CD4-positive, alpha-beta T cell (primary cell): ENCODE measurements at regions not wholly inside any gene's neighbourhood (a gene's known extent, or its start where the extent isn't known, plus 50 kb on each side); places are given as distances from the start of the nearest gene placed in this dataset.

Experiments used
- ATAC-seq: fragments of 200-7000 bp; cut with Tn5 transposase; one replicate; pipeline ENCODE4 v1.10.0; 2022; ENCODE audit warnings: mild to moderate bottlenecking; ENCODE audit not compliant: poor library complexity
- CTCF ChIA-PET: fragments of 350-600 bp; sonication (Branson Sonifier 250); formaldehyde crosslinking; loops from one replicate; lab custom pipeline; 2021; ENCODE audit warnings: antibody characterized with exemption, inconsistent platforms; lab: Charles Lee
- POLR2A ChIA-PET: fragments of 350-600 bp; sonication (Branson Sonifier 250); formaldehyde crosslinking; loops from one replicate; lab custom pipeline; 2021; ENCODE audit warnings: antibody characterized with exemption, inconsistent platforms; lab: Charles Lee
- DNase-seq, 14 experiments: peaks; one replicate each; pipeline ENCODE4 v3.0.0-alpha.2; 2013 to 2020; ENCODE audit warnings: mixed read lengths in 2 of 14
- H3K27ac ChIP-seq, 2 donors: one replicate each; pipeline versions ENCODE4 v1.5.1 to v1.7.0; 2013; ENCODE audit warnings: low read length in 2 of 2, low read depth in 1 of 2, mild to moderate bottlenecking in 1 of 2
- H3K27me3 ChIP-seq, 2 experiments: 1 replicate in 1 of 2; 2 replicates in 1 of 2; pipeline versions ENCODE4 v1.6.1 to v1.7.0; 2013; ENCODE audit warnings: low read length in 2 of 2, control low read depth in 1 of 2, mild to moderate bottlenecking in 1 of 2, moderate library complexity in 1 of 2; ENCODE audit not compliant: insufficient read depth in 2 of 2, control insufficient read depth in 1 of 2
- H3K36me3 ChIP-seq: one replicate; pipeline ENCODE4 v1.6.1; 2013; ENCODE audit warnings: low read length, control low read depth; ENCODE audit not compliant: insufficient read depth
- H3K4me1 ChIP-seq: one replicate; pipeline ENCODE4 v1.6.1; 2013; ENCODE audit warnings: low read length, control low read depth; ENCODE audit not compliant: insufficient read depth
- H3K4me3 ChIP-seq: one replicate; pipeline ENCODE4 v1.5.1; 2013; ENCODE audit warnings: mild to moderate bottlenecking, low read length, moderate library complexity
- H3K9me3 ChIP-seq, 2 experiments: 1 replicate in 1 of 2; 2 replicates in 1 of 2; pipeline versions ENCODE4 v1.6.1 to v1.7.0; 2013; ENCODE audit warnings: low read length in 2 of 2, mild to moderate bottlenecking in 2 of 2, control low read depth in 1 of 2, moderate library complexity in 1 of 2; ENCODE audit not compliant: control insufficient read depth in 1 of 2, insufficient read depth in 1 of 2
- H3K27ac Mint-ChIP-seq: one replicate; pipeline ENCODE4 v1.8.0; 2020; ENCODE audit warnings: mixed read lengths
- H3K27me3 Mint-ChIP-seq: one replicate; pipeline ENCODE4 v1.8.0; 2021; ENCODE audit warnings: mixed read lengths
- H3K36me3 Mint-ChIP-seq: one replicate; pipeline ENCODE4 v1.8.0; 2021; ENCODE audit warnings: low read depth, mixed read lengths
- H3K4me1 Mint-ChIP-seq: one replicate; pipeline ENCODE4 v1.8.0; 2021; ENCODE audit warnings: low read depth, mixed read lengths
- H3K4me3 Mint-ChIP-seq: one replicate; pipeline ENCODE4 v1.8.0; 2020; ENCODE audit warnings: mild to moderate bottlenecking, mixed read lengths
- H3K9me3 Mint-ChIP-seq: one replicate; pipeline ENCODE4 v1.8.0; 2020; ENCODE audit warnings: mixed read lengths
- CTCF ChIP-seq: fragments of 200-600 bp; IDR thresholded peaks from one replicate; pipeline ENCODE4 v1.8.0; 2022; ENCODE audit warnings: antibody characterized with exemption, mild to moderate bottlenecking
- intact Hi-C, 2 experiments: fragments of 100-400 bp; cut with DNase I in 1 of 2; cut with micrococcal nuclease in 1 of 2; formaldehyde crosslinking; loops; one replicate each; pipeline versions ENCODE4 v1.15.1 to v1.9.0; 2023 to 2025; cut with DNase I, micrococcal nuclease

DNA sequence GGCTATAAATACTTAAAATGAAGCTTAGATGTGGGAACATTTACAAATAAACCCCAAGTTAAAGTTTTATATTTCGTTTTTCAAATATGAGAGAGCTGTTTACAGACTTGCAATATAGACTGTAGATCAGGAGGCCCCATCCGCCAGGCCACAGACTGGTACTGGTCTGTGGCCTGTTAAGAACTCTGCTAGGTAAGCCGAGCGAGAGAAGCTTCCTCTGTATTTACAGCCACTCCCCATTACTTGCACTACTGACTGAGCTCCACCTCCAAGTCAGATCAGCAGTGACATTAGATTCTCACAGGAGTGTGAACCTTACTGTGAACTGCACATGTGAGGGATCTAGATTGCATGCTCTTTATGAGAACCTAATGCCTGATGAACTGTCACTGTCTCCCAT lies 561.4 kb upstream of the FAM174A start:
- Histone ChIP-seq H3K36me3 (no peaks in the 10 kb centered on the region), H3K4me1 (no peaks in the 10 kb centered on the region), H3K27me3 (no peaks in the 10 kb centered on the region), H3K4me3 (no peak overlapping the region), H3K27ac (no peak overlapping the region), H3K9me3 (no peaks in the 10 kb centered on the region)
- TF ChIP-seq CTCF, result no peak
- H3K4me1 Mint-ChIP-seq, result no peaks in the 10 kb centered on the region
- no peak for ATAC-seq
- no peak overlapping the region for H3K27ac Mint-ChIP-seq
- intact Hi-C loops, result no loop called here
- no peaks in the 10 kb centered on the region for H3K9me3 Mint-ChIP-seq
- CTCF ChIA-PET, result no interaction called here
- no peaks in the 10 kb centered on the region for H3K27me3 Mint-ChIP-seq
- no peak overlapping the region for H3K4me3 Mint-ChIP-seq
- POLR2A ChIA-PET, result no interaction called here
- DNase-seq, result no peak
- H3K36me3 Mint-ChIP-seq, result no peaks in the 10 kb centered on the region

DNA sequence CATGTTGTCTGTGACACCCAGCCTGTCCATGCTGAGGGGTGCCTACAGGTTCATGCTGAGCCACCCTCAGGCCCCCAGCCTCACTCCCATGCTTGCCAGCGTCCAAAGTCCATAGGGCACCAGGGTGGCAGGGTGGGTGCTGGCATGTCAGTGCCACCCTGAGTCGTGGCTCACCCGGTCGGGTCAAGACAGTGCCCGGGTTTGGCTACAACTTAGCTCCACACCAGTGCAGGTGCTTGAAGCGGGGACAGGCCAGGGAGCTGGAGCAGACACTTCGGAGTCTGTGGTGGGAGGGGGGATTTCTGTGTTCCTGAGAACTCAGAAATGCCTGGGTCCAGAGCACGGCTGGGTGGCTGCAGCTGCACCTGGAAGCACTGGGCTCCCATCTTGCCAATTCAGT lies 579.2 kb upstream of the FAM174A start:
- Histone ChIP-seq H3K27ac (no peak overlapping the region), H3K4me3 (no peak overlapping the region), H3K4me1 (no peaks in the 10 kb centered on the region), H3K9me3 (peaks cover 0 to 18% of the 10 kb centered on the region in 2 experiments), H3K27me3 (no peaks in the 10 kb centered on the region), H3K36me3 (no peaks in the 10 kb centered on the region)
- no peaks in the 10 kb centered on the region for H3K27me3 Mint-ChIP-seq
- no peak overlapping the region for H3K27ac Mint-ChIP-seq
- no peaks in the 10 kb centered on the region for H3K9me3 Mint-ChIP-seq
- no peak for TF ChIP-seq CTCF
- no peak overlapping the region for H3K4me3 Mint-ChIP-seq
- DNase-seq (peak in 1 of 14 experiments; percentile 6), ATAC-seq (no peak)
- CTCF ChIA-PET, result no interaction called here
- intact Hi-C loops, result no loop called here
- no peaks in the 10 kb centered on the region for H3K4me1 Mint-ChIP-seq
- POLR2A ChIA-PET, result no interaction called here
- no peaks in the 10 kb centered on the region for H3K36me3 Mint-ChIP-seq

DNA sequence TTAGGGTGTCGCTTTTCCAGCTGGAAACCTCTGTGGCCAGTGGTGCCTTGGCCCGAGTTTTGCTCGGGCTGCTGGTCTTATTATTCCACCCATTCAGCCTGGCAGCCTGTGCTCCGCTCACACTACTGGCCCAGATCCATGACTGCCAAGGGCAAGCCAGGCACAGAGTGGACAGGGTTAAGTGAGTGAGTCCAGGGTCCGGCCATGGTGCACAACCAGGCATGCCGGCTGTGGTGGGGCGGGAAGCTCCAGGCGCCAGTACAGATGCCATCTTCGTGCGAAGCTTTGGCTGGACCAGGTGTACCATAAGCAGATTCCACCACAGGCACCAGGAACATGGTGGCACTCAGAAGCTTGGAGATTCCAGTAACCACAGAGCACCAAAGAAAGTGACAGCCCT lies 580.2 kb upstream of the FAM174A start:
- H3K9me3 Mint-ChIP-seq, result no peaks in the 10 kb centered on the region
- CTCF ChIA-PET, result no interaction called here
- intact Hi-C loops, result no loop called here
- POLR2A ChIA-PET, result no interaction called here
- ATAC-seq (no peak), DNase-seq (no peak)
- no peak overlapping the region for H3K4me3 ChIP-seq
- H3K27me3 Mint-ChIP-seq, result no peaks in the 10 kb centered on the region
- H3K4me1 ChIP-seq, result no peaks in the 10 kb centered on the region
- no peaks in the 10 kb centered on the region for H3K27me3 ChIP-seq
- H3K4me3 Mint-ChIP-seq, result no peak overlapping the region
- peaks cover 0 to 23% of the 10 kb centered on the region in 2 experiments for H3K9me3 ChIP-seq
- no peaks in the 10 kb centered on the region for H3K36me3 ChIP-seq
- H3K27ac Mint-ChIP-seq, result no peak overlapping the region
- no peak for TF ChIP-seq CTCF
- H3K36me3 Mint-ChIP-seq, result no peaks in the 10 kb centered on the region
- no peaks in the 10 kb centered on the region for H3K4me1 Mint-ChIP-seq
- H3K27ac ChIP-seq, result no peak overlapping the region
